ENCODE measurements at regions not wholly inside any gene's neighbourhood (a gene's known extent, or its start where the extent isn't known, plus 50 kb on each side); places are given as distances from the start of the nearest gene placed in this dataset.
"Not testable (repeated sequence)": the region's sequence is repeated elsewhere in the genome, so short reads cannot be mapped to it uniquely, and the experiment has no call there.

- DNase-seq (ENCODE audit: low read depth, low spot score), result no peak
Observed at GRCh38 chr11:134667175-134667500, 255.1 kb upstream of the B3GAT1 start.

- DNase-seq (ENCODE audit: low read depth, low spot score), result no peak
Observed at GRCh38 chr11:134666273-134667174, 254.5 kb upstream of the B3GAT1 start.

- DNase-seq (ENCODE audit: low read depth, low spot score), result no peak
Observed at GRCh38 chr11:134665571-134666270, 253.7 kb upstream of the B3GAT1 start.

GRCh38 chr11:134665188-134665535, 253.1 kb upstream of the B3GAT1 start:
- DNase-seq (ENCODE audit: low read depth, low spot score), result no peak

- DNase-seq (ENCODE audit: low read depth, low spot score), result no peak
Observed at GRCh38 chr11:134664447-134665187, 252.6 kb upstream of the B3GAT1 start.

- no peak for DNase-seq (ENCODE audit: low read depth, low spot score)
Observed at GRCh38 chr11:134663506-134664313, 251.7 kb upstream of the B3GAT1 start.

- no peak for DNase-seq (ENCODE audit: low read depth, low spot score)
Observed at GRCh38 chr11:134662629-134663360, 250.8 kb upstream of the B3GAT1 start.

GRCh38 chr11:134661660-134662059, 249.6 kb upstream of the B3GAT1 start:
- DNase-seq (ENCODE audit: low read depth, low spot score), result no peak

- no peak for DNase-seq (ENCODE audit: low read depth, low spot score)
Observed at GRCh38 chr11:134660416-134660815, 248.4 kb upstream of the B3GAT1 start.

- DNase-seq (ENCODE audit: low read depth, low spot score), result no peak
Observed at GRCh38 chr11:134659882-134660281, 247.8 kb upstream of the B3GAT1 start.

GRCh38 chr11:134658481-134659225, 246.6 kb upstream of the B3GAT1 start:
- DNase-seq (ENCODE audit: low read depth, low spot score), result no peak

- DNase-seq (ENCODE audit: low read depth, low spot score), result no peak
Observed at GRCh38 chr11:134657631-134658030, 245.6 kb upstream of the B3GAT1 start.

GRCh38 chr11:134656861-134657540, 245.0 kb upstream of the B3GAT1 start:
- DNase-seq (ENCODE audit: low read depth, low spot score), result no peak

- not testable (repeated sequence) for DNase-seq (ENCODE audit: low read depth, low spot score)
Observed at GRCh38 chr11:134656086-134656840, 244.2 kb upstream of the B3GAT1 start.

GRCh38 chr11:134655189-134655989, 243.3 kb upstream of the B3GAT1 start:
- no peak for DNase-seq (ENCODE audit: low read depth, low spot score)

GRCh38 chr11:134654161-134654915, 242.3 kb upstream of the B3GAT1 start:
- DNase-seq (ENCODE audit: low read depth, low spot score), result no peak

- no peak for DNase-seq (ENCODE audit: low read depth, low spot score)
Observed at GRCh38 chr11:134652586-134653255, 240.7 kb upstream of the B3GAT1 start.

Measured in activated CD4-positive, CD25-positive, alpha-beta regulatory T cell treated with anti-CD3 and anti-CD28 coated beads, Interleukin-2, amount 50 U/mL, for 16 hours (primary cell).